Left renal pelvis (tissue), 4 donors: ENCODE measurements at regions not wholly inside any gene's neighbourhood (a gene's known extent, or its start where the extent isn't known, plus 50 kb on each side); places are given as distances from the start of the nearest gene placed in this dataset.

Experiments used
- DNase-seq, 4 donors: peaks; one replicate each; pipeline ENCODE4 v3.0.0-alpha.2; 2013; ENCODE audit warnings: low read depth in 4 of 4, low spot score in 3 of 4

DNA sequence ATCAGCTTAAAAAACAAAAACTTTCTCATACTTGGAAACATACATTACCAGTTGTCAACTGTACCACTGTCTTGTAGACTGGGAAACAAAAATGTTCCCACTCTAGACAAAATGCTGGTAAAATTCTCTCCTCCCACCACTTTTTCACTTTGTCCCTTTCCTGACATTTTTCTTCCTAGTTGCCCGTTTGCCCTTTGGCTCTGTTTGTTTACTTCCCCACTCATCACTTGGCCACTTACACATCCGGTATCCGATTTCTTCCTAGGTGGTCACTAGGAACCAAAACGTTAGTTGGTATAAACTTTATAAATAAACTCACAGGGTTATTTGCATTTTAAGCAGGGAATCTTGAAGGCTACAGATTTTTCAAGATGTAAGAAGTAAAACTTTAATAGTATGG is 84.9 kb downstream of the METTL4 start:
- DNase-seq: no peak
